Liver (tissue), 3 donors: ENCODE measurements at regions not wholly inside any gene's neighbourhood (a gene's known extent, or its start where the extent isn't known, plus 50 kb on each side); places are given as distances from the start of the nearest gene placed in this dataset.

Experiments
- EGR1 ChIP-seq, 2 donors: IDR thresholded peaks; 2 replicates each; pipeline ENCODE4 v1.6.1; 2016 to 2018; ENCODE audit warnings: antibody characterized with exemption in 2 of 2, low read depth in 2 of 2
- FOXA2 ChIP-seq: IDR thresholded peaks from 2 replicates; pipeline ENCODE4 v1.6.1; 2016; ENCODE audit warnings: antibody characterized with exemption
- SP1 ChIP-seq: IDR thresholded peaks from 2 replicates; pipeline ENCODE4 v1.6.1; 2018; ENCODE audit warnings: antibody characterized with exemption, mild to moderate bottlenecking
- TAF1 ChIP-seq: conservative IDR thresholded peaks from 2 replicates; pipeline ENCODE4 v1.6.1; 2016; ENCODE audit warnings: antibody characterized with exemption, mild to moderate bottlenecking
- YY1 ChIP-seq: IDR thresholded peaks from 2 replicates; pipeline ENCODE4 v1.6.1; 2016; ENCODE audit warnings: antibody characterized with exemption, mild to moderate bottlenecking
- TF ChIP-seq, protein P1 (sequence below): fragments of 150-350 bp; IDR thresholded peaks from 2 replicates; pipeline ENCODE4 v1.5.1; 2017; ENCODE audit warnings: improper control_type of control experiment, low read depth, low read length; ENCODE audit not compliant: missing input control
- TF ChIP-seq, protein P2 (sequence below): IDR thresholded peaks from 2 replicates; pipeline ENCODE4 v1.6.1; 2016; ENCODE audit warnings: antibody characterized with exemption
- TF ChIP-seq, protein P3 (sequence below): IDR thresholded peaks from 2 replicates; pipeline ENCODE4 v1.6.1; 2016; ENCODE audit warnings: antibody characterized with exemption, mild to moderate bottlenecking
- donor health status: healthy.
- donor health status: healthy.

DNA sequence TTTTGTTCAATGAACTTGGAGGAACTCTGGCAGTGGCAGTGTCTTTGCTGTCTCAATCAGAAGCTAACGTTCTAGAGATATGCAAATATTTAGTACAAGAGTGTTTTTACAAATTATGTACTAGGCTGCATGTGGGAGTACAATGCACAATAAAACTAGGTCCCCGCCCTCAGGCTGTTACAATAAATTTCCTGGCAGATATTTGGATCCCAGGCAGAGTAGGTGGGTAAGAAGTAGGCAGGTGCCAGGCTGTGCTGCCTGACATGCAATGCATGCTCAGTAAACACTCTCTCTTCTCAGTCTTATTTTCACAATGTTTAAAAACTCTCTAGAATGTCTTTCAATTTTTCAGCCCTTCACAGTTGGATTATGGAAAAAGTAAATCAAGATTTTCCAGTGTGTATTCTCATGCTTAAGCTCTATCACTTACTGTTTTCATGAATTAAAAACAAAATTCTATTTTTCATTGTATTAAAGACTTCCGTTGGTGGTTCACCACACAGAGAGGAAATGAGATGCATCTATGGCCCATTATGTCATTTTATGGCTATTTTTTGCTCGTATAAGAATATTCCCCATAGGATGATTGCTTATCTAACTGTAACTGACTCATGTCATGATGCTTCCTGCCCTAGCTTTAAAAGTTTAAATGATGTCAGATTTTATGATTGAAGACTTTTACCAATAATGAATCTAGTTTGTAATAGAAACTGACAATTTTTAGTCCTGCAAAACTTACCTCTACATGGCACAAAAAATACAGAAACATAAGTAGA, 346.1 kb downstream of the RND3 start:
- TF ChIP-seq, protein P1, sequence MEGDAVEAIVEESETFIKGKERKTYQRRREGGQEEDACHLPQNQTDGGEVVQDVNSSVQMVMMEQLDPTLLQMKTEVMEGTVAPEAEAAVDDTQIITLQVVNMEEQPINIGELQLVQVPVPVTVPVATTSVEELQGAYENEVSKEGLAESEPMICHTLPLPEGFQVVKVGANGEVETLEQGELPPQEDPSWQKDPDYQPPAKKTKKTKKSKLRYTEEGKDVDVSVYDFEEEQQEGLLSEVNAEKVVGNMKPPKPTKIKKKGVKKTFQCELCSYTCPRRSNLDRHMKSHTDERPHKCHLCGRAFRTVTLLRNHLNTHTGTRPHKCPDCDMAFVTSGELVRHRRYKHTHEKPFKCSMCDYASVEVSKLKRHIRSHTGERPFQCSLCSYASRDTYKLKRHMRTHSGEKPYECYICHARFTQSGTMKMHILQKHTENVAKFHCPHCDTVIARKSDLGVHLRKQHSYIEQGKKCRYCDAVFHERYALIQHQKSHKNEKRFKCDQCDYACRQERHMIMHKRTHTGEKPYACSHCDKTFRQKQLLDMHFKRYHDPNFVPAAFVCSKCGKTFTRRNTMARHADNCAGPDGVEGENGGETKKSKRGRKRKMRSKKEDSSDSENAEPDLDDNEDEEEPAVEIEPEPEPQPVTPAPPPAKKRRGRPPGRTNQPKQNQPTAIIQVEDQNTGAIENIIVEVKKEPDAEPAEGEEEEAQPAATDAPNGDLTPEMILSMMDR = no peak
- TF ChIP-seq TAF1 = no peak
- no peak for TF ChIP-seq EGR1 (IDR thresholded peaks at IDR 0.05; ENCODE audit: low read depth in 2 of 2)
- TF ChIP-seq, protein P2, sequence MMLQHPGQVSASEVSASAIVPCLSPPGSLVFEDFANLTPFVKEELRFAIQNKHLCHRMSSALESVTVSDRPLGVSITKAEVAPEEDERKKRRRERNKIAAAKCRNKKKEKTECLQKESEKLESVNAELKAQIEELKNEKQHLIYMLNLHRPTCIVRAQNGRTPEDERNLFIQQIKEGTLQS = no peak
- TF ChIP-seq SP1 = no peak
- TF ChIP-seq FOXA2 = no peak
- no peak for TF ChIP-seq YY1
- TF ChIP-seq, protein P3, sequence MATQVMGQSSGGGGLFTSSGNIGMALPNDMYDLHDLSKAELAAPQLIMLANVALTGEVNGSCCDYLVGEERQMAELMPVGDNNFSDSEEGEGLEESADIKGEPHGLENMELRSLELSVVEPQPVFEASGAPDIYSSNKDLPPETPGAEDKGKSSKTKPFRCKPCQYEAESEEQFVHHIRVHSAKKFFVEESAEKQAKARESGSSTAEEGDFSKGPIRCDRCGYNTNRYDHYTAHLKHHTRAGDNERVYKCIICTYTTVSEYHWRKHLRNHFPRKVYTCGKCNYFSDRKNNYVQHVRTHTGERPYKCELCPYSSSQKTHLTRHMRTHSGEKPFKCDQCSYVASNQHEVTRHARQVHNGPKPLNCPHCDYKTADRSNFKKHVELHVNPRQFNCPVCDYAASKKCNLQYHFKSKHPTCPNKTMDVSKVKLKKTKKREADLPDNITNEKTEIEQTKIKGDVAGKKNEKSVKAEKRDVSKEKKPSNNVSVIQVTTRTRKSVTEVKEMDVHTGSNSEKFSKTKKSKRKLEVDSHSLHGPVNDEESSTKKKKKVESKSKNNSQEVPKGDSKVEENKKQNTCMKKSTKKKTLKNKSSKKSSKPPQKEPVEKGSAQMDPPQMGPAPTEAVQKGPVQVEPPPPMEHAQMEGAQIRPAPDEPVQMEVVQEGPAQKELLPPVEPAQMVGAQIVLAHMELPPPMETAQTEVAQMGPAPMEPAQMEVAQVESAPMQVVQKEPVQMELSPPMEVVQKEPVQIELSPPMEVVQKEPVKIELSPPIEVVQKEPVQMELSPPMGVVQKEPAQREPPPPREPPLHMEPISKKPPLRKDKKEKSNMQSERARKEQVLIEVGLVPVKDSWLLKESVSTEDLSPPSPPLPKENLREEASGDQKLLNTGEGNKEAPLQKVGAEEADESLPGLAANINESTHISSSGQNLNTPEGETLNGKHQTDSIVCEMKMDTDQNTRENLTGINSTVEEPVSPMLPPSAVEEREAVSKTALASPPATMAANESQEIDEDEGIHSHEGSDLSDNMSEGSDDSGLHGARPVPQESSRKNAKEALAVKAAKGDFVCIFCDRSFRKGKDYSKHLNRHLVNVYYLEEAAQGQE = no peak
